Transverse colon (tissue), 3 donors: ENCODE measurements at regions not wholly inside any gene's neighbourhood (a gene's known extent, or its start where the extent isn't known, plus 50 kb on each side); places are given as distances from the start of the nearest gene placed in this dataset.

Source experiments
- POLR2A ChIP-seq: fragments of 450-650 bp; IDR thresholded peaks from one replicate; pipeline ENCODE4 v1.6.1; 2016; ENCODE audit warnings: antibody characterized with exemption, mild to moderate bottlenecking, moderate library complexity
- TF ChIP-seq, protein P1 (sequence below), 5 experiments: fragments of 200-600 bp in 3 of 5; fragments of 450-650 bp in 2 of 5; sonication (generic) in 3 of 5; IDR thresholded peaks; 1 replicate in 2 of 5; 2 replicates in 3 of 5; pipeline ENCODE4 v1.5.1; 2016 to 2017; ENCODE audit warnings: antibody characterized with exemption in 5 of 5, inconsistent platforms in 3 of 5, mild to moderate bottlenecking in 2 of 5, moderate library complexity in 1 of 5

DNA sequence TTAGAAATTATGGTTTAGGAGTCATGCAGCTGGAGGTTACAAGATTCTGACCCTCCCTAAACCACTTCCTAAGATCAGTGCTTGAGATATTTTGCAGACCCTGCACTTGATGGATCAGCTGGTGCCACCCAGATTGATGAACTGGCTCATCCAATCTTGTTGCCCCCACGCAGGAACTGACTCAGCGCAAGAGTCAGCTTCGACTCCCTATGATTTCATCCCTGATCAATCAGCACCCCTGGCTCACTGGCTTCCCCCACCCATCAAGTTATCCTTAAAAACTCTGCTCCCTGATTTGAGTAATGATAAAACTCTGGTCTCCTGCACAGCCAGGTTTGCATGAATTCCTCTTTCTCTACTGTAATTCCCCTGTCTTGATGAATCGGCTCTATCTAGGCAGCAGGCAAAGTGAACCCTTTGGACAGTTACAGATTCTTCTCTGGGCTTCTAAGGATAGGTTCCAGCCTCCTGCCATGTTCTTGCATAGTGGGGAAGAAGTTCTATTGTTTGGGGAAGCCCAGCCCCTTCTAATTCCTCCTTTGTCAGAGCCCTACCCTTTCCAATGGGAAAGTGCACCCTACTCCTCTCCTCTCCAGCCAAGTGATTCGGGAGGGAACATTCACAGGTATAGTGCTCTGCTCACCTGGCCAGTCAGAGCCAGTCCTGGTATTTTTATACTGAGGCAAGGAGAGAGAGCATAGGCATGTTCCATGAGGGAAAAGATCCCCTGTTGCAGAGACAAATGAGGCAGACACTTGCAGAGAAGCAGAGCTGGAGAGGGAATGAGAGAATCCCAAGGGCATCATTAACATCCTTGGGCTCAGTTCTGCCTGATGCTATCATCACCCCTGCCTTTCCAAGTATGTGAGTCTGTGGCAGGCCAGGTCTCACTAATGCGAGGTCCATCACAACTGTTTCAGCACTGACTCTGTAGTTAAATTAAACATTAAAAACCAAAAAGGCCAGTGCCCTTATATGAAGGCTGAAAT, 224.4 kb upstream of the GALNT17 start:
- TF ChIP-seq, protein P1, sequence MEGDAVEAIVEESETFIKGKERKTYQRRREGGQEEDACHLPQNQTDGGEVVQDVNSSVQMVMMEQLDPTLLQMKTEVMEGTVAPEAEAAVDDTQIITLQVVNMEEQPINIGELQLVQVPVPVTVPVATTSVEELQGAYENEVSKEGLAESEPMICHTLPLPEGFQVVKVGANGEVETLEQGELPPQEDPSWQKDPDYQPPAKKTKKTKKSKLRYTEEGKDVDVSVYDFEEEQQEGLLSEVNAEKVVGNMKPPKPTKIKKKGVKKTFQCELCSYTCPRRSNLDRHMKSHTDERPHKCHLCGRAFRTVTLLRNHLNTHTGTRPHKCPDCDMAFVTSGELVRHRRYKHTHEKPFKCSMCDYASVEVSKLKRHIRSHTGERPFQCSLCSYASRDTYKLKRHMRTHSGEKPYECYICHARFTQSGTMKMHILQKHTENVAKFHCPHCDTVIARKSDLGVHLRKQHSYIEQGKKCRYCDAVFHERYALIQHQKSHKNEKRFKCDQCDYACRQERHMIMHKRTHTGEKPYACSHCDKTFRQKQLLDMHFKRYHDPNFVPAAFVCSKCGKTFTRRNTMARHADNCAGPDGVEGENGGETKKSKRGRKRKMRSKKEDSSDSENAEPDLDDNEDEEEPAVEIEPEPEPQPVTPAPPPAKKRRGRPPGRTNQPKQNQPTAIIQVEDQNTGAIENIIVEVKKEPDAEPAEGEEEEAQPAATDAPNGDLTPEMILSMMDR (IDR thresholded peaks at IDR 0.05) = no peak
- TF ChIP-seq POLR2A = no peak
